ENCODE measurements at regions not wholly inside any gene's neighbourhood (a gene's known extent, or its start where the extent isn't known, plus 50 kb on each side); places are given as distances from the start of the nearest gene placed in this dataset.

DNA sequence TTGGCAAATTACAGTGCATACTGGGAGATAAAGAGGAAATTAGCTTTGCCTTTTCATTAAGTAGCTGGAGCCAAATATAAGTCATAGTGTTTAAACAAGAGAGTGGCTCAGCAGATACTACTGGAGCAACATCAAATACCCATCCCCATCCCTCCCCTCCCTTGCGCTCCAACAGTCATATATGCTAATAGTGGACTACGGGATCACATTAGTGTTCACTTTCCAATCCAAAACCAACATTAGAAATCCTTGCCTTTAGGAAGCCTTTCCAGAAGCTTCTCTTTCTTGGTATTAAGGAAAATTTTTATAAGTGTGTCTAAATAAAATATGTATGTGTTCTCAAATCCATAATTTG is 1669.3 kb downstream of the SUCLG1 start:
- ATAC-seq (peak; percentile 67), DNase-seq (ENCODE audit: low read depth, low spot score) (no peak)
- BruUV-seq (replicated peaks) = no TSS peak
- Histone ChIP-seq H3K4me3 (ENCODE audit: low read depth in 2 of 2, low read length in 2 of 2) (peak overlapping the region; percentile 20 to 61; a peak in 3 of 4 replicates), H3K27me3 (ENCODE audit: control insufficient read depth, insufficient read depth, low read length) (no peaks in the 10 kb centered on the region), H3K4me1 (ENCODE audit: control insufficient read depth, insufficient read depth, low read length) (peaks cover 22% of the 10 kb centered on the region), H3K36me3 (ENCODE audit: control insufficient read depth, insufficient read depth, low read length) (no peaks in the 10 kb centered on the region), H3K27ac (ENCODE audit: low read length) (peak overlapping the region; percentile 76), H3K9me3 (ENCODE audit: control insufficient read depth, insufficient read depth, low read depth, low read length) (no peaks in the 10 kb centered on the region)
- intact Hi-C loops (cut with micrococcal nuclease; ENCODE audit: unreplicated experiment) (no loop called here), in situ Hi-C loops (cut with HindIII; ENCODE audit: low pct_unique_long_range_greater_than_20kb, low sequenced_read_pairs) (no loop called here)
- TF ChIP-seq SIN3A (IDR thresholded peaks at IDR 0.05; ENCODE audit: borderline replicate concordance, insufficient read depth, low read depth, low read length) (no peak), POLR2AphosphoS5 (IDR thresholded peaks at IDR 0.05; ENCODE audit: low read depth, low read length) (no peak), TCF7L2 (IDR thresholded peaks at IDR 0.05; ENCODE audit: low read depth, low read length) (no peak)
- TF ChIP-seq, protein P1, sequence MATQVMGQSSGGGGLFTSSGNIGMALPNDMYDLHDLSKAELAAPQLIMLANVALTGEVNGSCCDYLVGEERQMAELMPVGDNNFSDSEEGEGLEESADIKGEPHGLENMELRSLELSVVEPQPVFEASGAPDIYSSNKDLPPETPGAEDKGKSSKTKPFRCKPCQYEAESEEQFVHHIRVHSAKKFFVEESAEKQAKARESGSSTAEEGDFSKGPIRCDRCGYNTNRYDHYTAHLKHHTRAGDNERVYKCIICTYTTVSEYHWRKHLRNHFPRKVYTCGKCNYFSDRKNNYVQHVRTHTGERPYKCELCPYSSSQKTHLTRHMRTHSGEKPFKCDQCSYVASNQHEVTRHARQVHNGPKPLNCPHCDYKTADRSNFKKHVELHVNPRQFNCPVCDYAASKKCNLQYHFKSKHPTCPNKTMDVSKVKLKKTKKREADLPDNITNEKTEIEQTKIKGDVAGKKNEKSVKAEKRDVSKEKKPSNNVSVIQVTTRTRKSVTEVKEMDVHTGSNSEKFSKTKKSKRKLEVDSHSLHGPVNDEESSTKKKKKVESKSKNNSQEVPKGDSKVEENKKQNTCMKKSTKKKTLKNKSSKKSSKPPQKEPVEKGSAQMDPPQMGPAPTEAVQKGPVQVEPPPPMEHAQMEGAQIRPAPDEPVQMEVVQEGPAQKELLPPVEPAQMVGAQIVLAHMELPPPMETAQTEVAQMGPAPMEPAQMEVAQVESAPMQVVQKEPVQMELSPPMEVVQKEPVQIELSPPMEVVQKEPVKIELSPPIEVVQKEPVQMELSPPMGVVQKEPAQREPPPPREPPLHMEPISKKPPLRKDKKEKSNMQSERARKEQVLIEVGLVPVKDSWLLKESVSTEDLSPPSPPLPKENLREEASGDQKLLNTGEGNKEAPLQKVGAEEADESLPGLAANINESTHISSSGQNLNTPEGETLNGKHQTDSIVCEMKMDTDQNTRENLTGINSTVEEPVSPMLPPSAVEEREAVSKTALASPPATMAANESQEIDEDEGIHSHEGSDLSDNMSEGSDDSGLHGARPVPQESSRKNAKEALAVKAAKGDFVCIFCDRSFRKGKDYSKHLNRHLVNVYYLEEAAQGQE (IDR thresholded peaks at IDR 0.05; ENCODE audit: insufficient read depth in 1 of 2, low read depth in 2 of 2, low read length in 1 of 2) = no peak
- TF ChIP-seq, protein P2, sequence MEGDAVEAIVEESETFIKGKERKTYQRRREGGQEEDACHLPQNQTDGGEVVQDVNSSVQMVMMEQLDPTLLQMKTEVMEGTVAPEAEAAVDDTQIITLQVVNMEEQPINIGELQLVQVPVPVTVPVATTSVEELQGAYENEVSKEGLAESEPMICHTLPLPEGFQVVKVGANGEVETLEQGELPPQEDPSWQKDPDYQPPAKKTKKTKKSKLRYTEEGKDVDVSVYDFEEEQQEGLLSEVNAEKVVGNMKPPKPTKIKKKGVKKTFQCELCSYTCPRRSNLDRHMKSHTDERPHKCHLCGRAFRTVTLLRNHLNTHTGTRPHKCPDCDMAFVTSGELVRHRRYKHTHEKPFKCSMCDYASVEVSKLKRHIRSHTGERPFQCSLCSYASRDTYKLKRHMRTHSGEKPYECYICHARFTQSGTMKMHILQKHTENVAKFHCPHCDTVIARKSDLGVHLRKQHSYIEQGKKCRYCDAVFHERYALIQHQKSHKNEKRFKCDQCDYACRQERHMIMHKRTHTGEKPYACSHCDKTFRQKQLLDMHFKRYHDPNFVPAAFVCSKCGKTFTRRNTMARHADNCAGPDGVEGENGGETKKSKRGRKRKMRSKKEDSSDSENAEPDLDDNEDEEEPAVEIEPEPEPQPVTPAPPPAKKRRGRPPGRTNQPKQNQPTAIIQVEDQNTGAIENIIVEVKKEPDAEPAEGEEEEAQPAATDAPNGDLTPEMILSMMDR (IDR thresholded peaks at IDR 0.05) = no peak
- ChIA-PET CTCF (no interaction called here), POLR2A (no interaction called here)

DNA sequence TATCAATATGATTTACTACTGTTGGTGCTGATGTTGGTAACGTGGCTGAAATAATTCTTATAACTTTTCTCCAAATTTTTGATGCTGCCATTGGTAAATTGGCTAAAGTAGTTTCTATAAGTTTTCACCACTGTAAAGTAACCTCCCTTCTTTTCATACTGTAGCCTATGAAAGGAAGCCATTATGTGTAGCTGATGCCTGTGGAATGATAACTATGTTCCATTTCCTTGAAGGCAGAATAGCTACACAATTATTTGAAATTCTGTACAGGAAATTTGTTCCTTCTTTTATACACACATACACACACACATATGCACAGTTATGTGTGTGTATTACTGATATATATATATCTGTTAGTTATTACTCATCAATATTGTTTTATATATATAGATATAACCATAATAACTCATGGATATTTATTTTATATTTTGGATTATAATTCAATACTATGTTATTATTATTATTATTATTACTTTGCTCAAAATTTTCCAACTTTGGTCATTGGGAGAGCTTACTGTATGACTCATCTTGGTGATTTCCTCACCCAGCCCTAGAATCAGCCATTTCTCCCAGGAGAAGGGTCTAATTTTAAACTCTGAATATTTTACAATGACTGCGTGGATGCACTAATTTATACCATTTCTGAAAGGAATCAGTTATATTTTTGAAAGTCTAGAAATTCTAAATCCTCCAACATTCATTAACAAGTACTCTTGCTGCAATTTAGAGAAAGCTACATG is 1677.7 kb downstream of the SUCLG1 start:
- TF ChIP-seq, protein P2 (IDR thresholded peaks at IDR 0.05) = no peak
- TF ChIP-seq, protein P1 (IDR thresholded peaks at IDR 0.05; ENCODE audit: insufficient read depth in 1 of 2, low read depth in 2 of 2, low read length in 1 of 2) = no peak
- TF ChIP-seq TCF7L2 (IDR thresholded peaks at IDR 0.05; ENCODE audit: low read depth, low read length) = no peak
- TF ChIP-seq POLR2AphosphoS5 (IDR thresholded peaks at IDR 0.05; ENCODE audit: low read depth, low read length) = no peak
- no peak for TF ChIP-seq SIN3A (IDR thresholded peaks at IDR 0.05; ENCODE audit: borderline replicate concordance, insufficient read depth, low read depth, low read length)
- no TSS peak for BruUV-seq (replicated peaks)
- Histone ChIP-seq H3K4me3 (ENCODE audit: low read depth in 2 of 2, low read length in 2 of 2) (no peak overlapping the region), H3K4me1 (ENCODE audit: control insufficient read depth, insufficient read depth, low read length) (no peaks in the 10 kb centered on the region), H3K27me3 (ENCODE audit: control insufficient read depth, insufficient read depth, low read length) (no peaks in the 10 kb centered on the region), H3K27ac (ENCODE audit: low read length) (no peak overlapping the region), H3K9me3 (ENCODE audit: control insufficient read depth, insufficient read depth, low read depth, low read length) (no peaks in the 10 kb centered on the region), H3K36me3 (ENCODE audit: control insufficient read depth, insufficient read depth, low read length) (no peaks in the 10 kb centered on the region)
- ChIA-PET CTCF (no interaction called here), POLR2A (no interaction called here)
- no peak for DNase-seq (ENCODE audit: low read depth, low spot score)
- intact Hi-C loops (cut with micrococcal nuclease; ENCODE audit: unreplicated experiment) = no loop called here
- in situ Hi-C loops (cut with HindIII; ENCODE audit: low pct_unique_long_range_greater_than_20kb, low sequenced_read_pairs) = no loop called here
- no peak for ATAC-seq

All from Panc1 (cell line).